ENCODE measurements at regions not wholly inside any gene's neighbourhood (a gene's known extent, or its start where the extent isn't known, plus 50 kb on each side); places are given as distances from the start of the nearest gene placed in this dataset.
"Not testable (repeated sequence)": the region's sequence is repeated elsewhere in the genome, so short reads cannot be mapped to it uniquely, and the experiment has no call there.

GRCh38 chr13:65309906-65310305, 1920.2 kb downstream of the PCDH9 start:
- no peak for DNase-seq (ENCODE audit: low read depth, low spot score)

GRCh38 chr13:65308729-65309128, 1921.4 kb downstream of the PCDH9 start:
- DNase-seq (ENCODE audit: low read depth, low spot score) = not testable (repeated sequence)

GRCh38 chr13:65307056-65307455, 1923.1 kb downstream of the PCDH9 start:
- no peak for DNase-seq (ENCODE audit: low read depth, low spot score)

DNA sequence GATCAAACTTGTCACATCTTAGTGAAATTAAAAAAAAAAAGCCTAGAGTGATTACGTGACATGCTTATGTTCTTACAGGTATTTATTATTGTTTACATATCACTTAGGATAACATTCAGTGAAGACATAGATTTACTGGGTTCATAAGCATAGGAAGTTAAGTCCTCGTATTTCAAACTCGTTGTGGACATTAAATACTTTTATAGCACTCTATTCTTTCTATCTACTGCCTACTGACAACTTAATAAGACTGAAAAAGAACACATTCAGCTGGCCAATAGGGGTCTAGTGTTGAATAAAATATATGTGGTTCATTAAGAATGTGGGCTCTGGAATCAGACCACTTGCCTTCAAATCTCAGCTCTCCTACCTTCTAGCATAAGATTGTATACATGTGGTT, 1927.4 kb downstream of the PCDH9 start:
- no peak for DNase-seq (ENCODE audit: low read depth, low spot score)

GRCh38 chr13:65301506-65301905, 1928.6 kb downstream of the PCDH9 start:
- DNase-seq (ENCODE audit: low read depth, low spot score) = no peak

DNA sequence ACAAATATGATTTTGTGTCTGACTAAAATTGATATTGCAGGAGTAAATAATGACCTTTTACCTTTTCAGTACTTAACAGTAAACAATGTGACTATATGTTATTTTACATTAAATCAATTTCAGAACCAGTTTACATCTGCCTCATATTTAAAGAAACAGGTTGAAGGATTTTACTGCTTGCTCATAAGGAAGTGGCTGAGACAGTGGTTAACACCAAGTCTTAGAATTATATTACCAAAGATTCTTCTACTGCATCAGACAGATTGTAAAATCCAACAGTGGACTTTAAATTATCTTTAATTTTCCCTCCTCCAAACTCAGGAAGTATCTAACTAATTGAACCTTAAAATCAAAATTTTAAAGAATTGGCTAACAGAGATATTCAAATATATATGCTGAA, 1929.9 kb downstream of the PCDH9 start:
- DNase-seq (ENCODE audit: low read depth, low spot score) = no peak

DNA sequence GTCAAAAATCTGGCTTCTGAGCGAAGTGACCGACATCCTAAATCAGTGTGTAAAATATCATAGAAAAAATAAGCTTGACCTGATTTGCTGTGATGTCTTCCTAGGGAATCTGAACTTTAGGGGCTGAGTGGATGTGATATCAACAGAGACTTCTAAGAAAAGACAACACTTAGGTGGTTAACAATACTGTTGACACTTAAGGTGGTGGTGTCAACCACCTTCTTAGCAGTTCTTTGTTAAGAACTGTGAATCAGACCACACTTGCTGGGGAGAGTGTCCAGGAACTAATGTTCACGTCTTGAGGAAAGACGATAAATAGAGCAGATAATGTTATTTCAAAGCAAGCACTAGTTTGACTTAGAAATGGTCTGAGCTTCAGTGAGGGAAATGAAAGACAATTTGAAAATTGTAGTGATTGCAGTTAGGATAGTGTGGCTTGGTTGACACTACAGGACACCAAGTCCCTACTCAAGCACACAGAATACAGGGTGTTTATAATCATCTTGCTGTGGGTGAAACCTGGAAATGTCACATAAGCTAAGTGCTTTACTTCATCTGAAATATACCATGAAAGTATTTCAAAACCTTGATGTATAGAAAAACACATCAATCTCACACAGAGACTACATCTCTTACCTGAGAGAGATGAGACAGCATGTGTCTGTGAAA, 1936.5 kb downstream of the PCDH9 start:
- DNase-seq (ENCODE audit: low read depth, low spot score) = no peak

DNA sequence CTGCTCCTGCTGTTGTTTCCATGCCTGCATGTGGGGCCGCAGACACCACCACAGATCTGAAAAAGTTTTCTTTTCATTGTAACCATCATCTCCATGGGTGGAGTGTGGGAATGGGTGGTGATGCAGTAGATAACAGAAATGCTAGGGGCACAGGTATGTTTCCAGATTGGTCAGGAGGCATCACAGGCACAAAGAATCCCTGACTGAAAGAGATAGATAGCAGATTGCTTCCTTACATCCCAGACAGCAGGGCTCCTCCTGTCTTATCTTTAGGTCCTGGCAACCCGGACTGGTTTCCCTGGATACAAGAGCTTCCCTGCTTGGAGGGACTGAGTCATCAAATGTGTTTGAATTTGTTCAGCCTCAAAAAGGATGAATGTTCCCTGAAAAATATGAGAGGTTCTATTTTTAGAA, 1937.6 kb downstream of the PCDH9 start:
- DNase-seq (ENCODE audit: low read depth, low spot score) = no peak

DNA sequence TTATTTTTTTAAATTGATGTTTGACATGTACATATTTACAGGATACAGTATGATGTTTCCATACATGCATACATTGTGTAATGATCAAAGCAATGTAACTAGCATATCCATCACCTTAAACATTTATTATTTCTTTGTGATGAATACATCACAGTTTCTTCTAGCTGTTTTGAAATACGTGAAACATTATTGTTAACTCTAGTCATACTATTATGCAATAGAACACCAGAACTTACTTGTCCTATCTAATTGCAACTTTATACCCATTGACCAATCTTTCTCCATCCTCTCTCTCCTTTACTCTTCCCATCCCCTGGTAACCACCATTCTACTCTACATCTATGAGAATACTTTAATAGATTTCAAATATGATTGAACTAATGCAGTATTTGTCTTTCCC, 1942.7 kb downstream of the PCDH9 start:
- DNase-seq (ENCODE audit: low read depth, low spot score) = no peak

- no peak for DNase-seq (ENCODE audit: low read depth, low spot score)
These were observed 1954.1 kb downstream of the PCDH9 start for GRCh38 chr13:65275838-65276630.

GRCh38 chr13:65275108-65275507, 1955.0 kb downstream of the PCDH9 start:
- DNase-seq (ENCODE audit: low read depth, low spot score) = no peak

- DNase-seq (ENCODE audit: low read depth, low spot score) = not testable (repeated sequence)
These were observed 1956.2 kb downstream of the PCDH9 start for GRCh38 chr13:65273811-65274420.

GRCh38 chr13:65268009-65268408, 1962.1 kb downstream of the PCDH9 start:
- no peak for DNase-seq (ENCODE audit: low read depth, low spot score)

GRCh38 chr13:65265988-65266387, 1964.1 kb downstream of the PCDH9 start:
- no peak for DNase-seq (ENCODE audit: low read depth, low spot score)

DNA sequence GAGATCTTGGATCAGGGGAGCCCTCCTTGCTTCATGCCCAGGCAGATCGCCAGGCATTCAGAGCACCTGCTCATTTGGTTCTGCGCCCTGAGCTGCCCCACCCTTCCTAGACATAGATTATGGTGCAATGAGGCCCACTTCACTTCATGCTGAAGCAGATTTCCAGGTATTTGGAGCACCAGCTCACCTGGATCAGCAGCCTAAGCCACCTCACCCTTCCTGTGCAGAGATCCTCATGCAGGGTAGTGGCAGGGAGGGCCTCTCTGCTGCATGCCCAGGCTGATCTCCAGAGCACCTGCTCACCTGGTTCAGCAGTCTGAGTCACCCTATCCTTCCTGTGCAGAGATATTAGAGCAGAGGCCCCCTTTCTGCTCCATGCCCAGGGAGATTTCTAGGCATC, 1966.1 kb downstream of the PCDH9 start:
- DNase-seq (ENCODE audit: low read depth, low spot score) = no peak

- DNase-seq (ENCODE audit: low read depth, low spot score) = no peak
These were observed 1968.9 kb downstream of the PCDH9 start for GRCh38 chr13:65260946-65261891.

GRCh38 chr13:65240773-65241172, 1989.4 kb downstream of the PCDH9 start:
- no peak for DNase-seq (ENCODE audit: low read depth, low spot score)

GRCh38 chr13:65236841-65237418, 1993.2 kb downstream of the PCDH9 start:
- no peak for DNase-seq (ENCODE audit: low read depth, low spot score)

- no peak for DNase-seq (ENCODE audit: low read depth, low spot score)
These were observed 2012.6 kb downstream of the PCDH9 start for GRCh38 chr13:65217471-65217995.

DNA sequence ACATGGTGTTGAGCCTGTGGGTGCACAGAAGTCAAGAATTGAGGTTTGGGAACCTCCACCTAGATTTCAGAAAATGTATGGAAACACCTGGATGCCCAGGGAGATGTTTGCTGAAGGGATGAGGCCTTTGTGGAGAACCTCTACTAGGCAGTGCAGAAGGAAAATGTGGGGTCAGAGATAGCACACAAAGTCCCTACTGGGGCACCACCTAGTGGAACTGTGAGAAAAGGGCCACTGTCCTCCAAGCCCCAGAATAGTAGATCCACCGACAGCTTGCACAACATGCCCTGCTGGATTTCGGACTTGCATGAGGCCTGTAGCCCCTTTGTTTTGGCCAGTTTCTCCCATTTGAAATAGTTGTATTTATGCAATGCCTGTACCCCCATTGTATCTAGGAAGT, 2027.3 kb downstream of the PCDH9 start:
- DNase-seq (ENCODE audit: low read depth, low spot score) = not testable (repeated sequence)

- DNase-seq (ENCODE audit: low read depth, low spot score) = no peak
These were observed 2041.4 kb downstream of the PCDH9 start for GRCh38 chr13:65188721-65189120.
